ENCODE measurements at regions not wholly inside any gene's neighbourhood (a gene's known extent, or its start where the extent isn't known, plus 50 kb on each side); places are given as distances from the start of the nearest gene placed in this dataset.

- no peak for DNase-seq (ENCODE audit: low read depth in 2 of 2)
These were observed 85.1 kb upstream of the USP47 start for GRCh38 chr11:11756718-11757117.

- DNase-seq (ENCODE audit: low read depth in 2 of 2): no peak
These were observed 85.9 kb upstream of the USP47 start for GRCh38 chr11:11755871-11756270.

GRCh38 chr11:11752679-11753078 is 89.1 kb upstream of the USP47 start:
- no peak for DNase-seq (ENCODE audit: low read depth in 2 of 2)

- DNase-seq (ENCODE audit: low read depth in 2 of 2): no peak
These were observed 91.5 kb upstream of the USP47 start for GRCh38 chr11:11750017-11750878.

- DNase-seq (ENCODE audit: low read depth in 2 of 2): no peak
These were observed 92.9 kb upstream of the USP47 start for GRCh38 chr11:11748706-11749365.

- DNase-seq (ENCODE audit: low read depth in 2 of 2): no peak
These were observed 94.2 kb upstream of the USP47 start for GRCh38 chr11:11747570-11747969.

GRCh38 chr11:11746449-11746848 is 95.3 kb upstream of the USP47 start:
- DNase-seq (ENCODE audit: low read depth in 2 of 2): no peak

- no peak for DNase-seq (ENCODE audit: low read depth in 2 of 2)
These were observed 98.6 kb upstream of the USP47 start for GRCh38 chr11:11743216-11743615.

- DNase-seq (ENCODE audit: low read depth in 2 of 2): no peak
These were observed 99.3 kb upstream of the USP47 start for GRCh38 chr11:11742486-11742885.

GRCh38 chr11:11740836-11741235 is 100.9 kb upstream of the USP47 start:
- DNase-seq (ENCODE audit: low read depth in 2 of 2): no peak

- DNase-seq (ENCODE audit: low read depth in 2 of 2): no peak
These were observed 101.6 kb upstream of the USP47 start for GRCh38 chr11:11740073-11740702.

- no peak for DNase-seq (ENCODE audit: low read depth in 2 of 2)
These were observed 103.4 kb upstream of the USP47 start for GRCh38 chr11:11738370-11738769.

GRCh38 chr11:11735586-11735985 is 106.2 kb upstream of the USP47 start:
- no peak for DNase-seq (ENCODE audit: low read depth in 2 of 2)

- DNase-seq (ENCODE audit: low read depth in 2 of 2): no peak
These were observed 108.5 kb upstream of the USP47 start for GRCh38 chr11:11733246-11733747.

GRCh38 chr11:11732116-11732515 is 109.7 kb upstream of the USP47 start:
- no peak for DNase-seq (ENCODE audit: low read depth in 2 of 2)

GRCh38 chr11:11731311-11732083 is 109.7 kb upstream of the GALNT18 start:
- DNase-seq (ENCODE audit: low read depth in 2 of 2): no peak

- DNase-seq (ENCODE audit: low read depth in 2 of 2): no peak
These were observed 106.6 kb upstream of the GALNT18 start for GRCh38 chr11:11728386-11728785.

GRCh38 chr11:11725438-11725837 is 103.6 kb upstream of the GALNT18 start:
- no peak for DNase-seq (ENCODE audit: low read depth in 2 of 2)

GRCh38 chr11:11724994-11725393 is 103.2 kb upstream of the GALNT18 start:
- DNase-seq (ENCODE audit: low read depth in 2 of 2): no peak

- no peak for DNase-seq (ENCODE audit: low read depth in 2 of 2)
These were observed 101.1 kb upstream of the GALNT18 start for GRCh38 chr11:11722861-11723260.

- DNase-seq (ENCODE audit: low read depth in 2 of 2): no peak
These were observed 100.4 kb upstream of the GALNT18 start for GRCh38 chr11:11722246-11722645.

GRCh38 chr11:11718511-11718910 is 96.7 kb upstream of the GALNT18 start:
- DNase-seq (ENCODE audit: low read depth in 2 of 2): no peak
